ENCODE measurements at regions not wholly inside any gene's neighbourhood (a gene's known extent, or its start where the extent isn't known, plus 50 kb on each side); places are given as distances from the start of the nearest gene placed in this dataset.

DNA sequence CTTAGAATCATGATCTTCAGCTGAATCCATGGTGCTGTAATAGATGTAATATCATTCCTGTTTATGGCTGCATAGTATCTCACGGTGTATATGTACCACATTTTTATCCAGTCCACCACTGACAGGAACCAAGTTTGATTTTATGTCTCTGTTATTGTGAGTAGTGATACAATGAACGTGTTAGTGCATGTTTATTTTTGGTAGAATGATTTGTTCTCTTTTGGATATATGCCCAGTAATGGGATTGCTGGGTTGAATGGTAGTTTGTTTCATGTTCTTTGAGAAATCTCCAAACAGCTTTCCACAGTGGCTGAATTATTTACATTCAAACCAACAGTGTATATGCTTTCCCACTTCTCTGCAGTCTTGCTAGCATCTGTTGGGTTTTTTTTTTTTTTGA, 175.1 kb upstream of the CDH10 start:
- TF ChIP-seq POLR2AphosphoS5 (IDR thresholded peaks at IDR 0.05; ENCODE audit: borderline replicate concordance, low read depth, low read length) (no peak), EZH2 (IDR thresholded peaks at IDR 0.05) (no peak)

Data from SK-N-MC (cell line).